Muscle of leg (tissue), 3 donors: ENCODE measurements at regions not wholly inside any gene's neighbourhood (a gene's known extent, or its start where the extent isn't known, plus 50 kb on each side); places are given as distances from the start of the nearest gene placed in this dataset.
A peak's percentile ranks its signal among the peaks of the same experiment; 100 is the strongest.
"Not testable (repeated sequence)": the region's sequence is repeated elsewhere in the genome, so short reads cannot be mapped to it uniquely, and the experiment has no call there.

ENCODE experiments used
- DNase-seq: peaks from one replicate; pipeline ENCODE4 v3.0.0; 2013
- H3K27ac ChIP-seq: one replicate; pipeline ENCODE4 v1.5.1; 2013; ENCODE audit warnings: mild to moderate bottlenecking, low read length, control low read depth
- H3K27me3 ChIP-seq: one replicate; pipeline ENCODE4 v1.6.1; 2013; ENCODE audit warnings: low read length; ENCODE audit not compliant: control insufficient read depth, insufficient read depth
- H3K36me3 ChIP-seq: one replicate; pipeline ENCODE4 v1.6.1; 2013; ENCODE audit warnings: low read length; ENCODE audit not compliant: control insufficient read depth, insufficient read depth
- H3K4me1 ChIP-seq: one replicate; pipeline ENCODE4 v1.6.1; 2013; ENCODE audit warnings: low read length; ENCODE audit not compliant: control insufficient read depth, insufficient read depth
- H3K4me3 ChIP-seq: one replicate; pipeline ENCODE4 v1.5.1; 2013; ENCODE audit warnings: low read length, control low read depth
- H3K9me3 ChIP-seq: replicated peaks from 2 replicates; pipeline ENCODE4 v1.6.1; 2013; ENCODE audit warnings: low read depth, low read length; ENCODE audit not compliant: control insufficient read depth
- WGBS: methylation state at CpG from one replicate; pipeline ENCODE4 v1.1.5; 2013; ENCODE audit warnings: missing lambda C conversion rate; ENCODE audit not compliant: insufficient coverage; 5-methylcytosine and 5-hydroxymethylcytosine counted together

GRCh38 chr12:42732908-42733411, 143.4 kb upstream of the PRICKLE1 start:
- Histone ChIP-seq H3K4me1 (peaks cover 18% of the 10 kb centered on the region), H3K27ac (no peak overlapping the region), H3K4me3 (no peak overlapping the region), H3K36me3 (no peaks in the 10 kb centered on the region), H3K9me3 (no peaks in the 10 kb centered on the region), H3K27me3 (no peaks in the 10 kb centered on the region)
- 80% methylated on average over 1 of the region's 3 CpGs for whole genome bisulfite sequencing
- DNase-seq: no peak

GRCh38 chr12:42730291-42730690, 140.7 kb upstream of the PRICKLE1 start:
- H3K4me3 ChIP-seq: no peak overlapping the region
- DNase-seq: no peak
- no peaks in the 10 kb centered on the region for H3K27me3 ChIP-seq
- H3K4me1 ChIP-seq: peaks cover 6% of the 10 kb centered on the region
- no CpG with 5 or more reads among the region's 4 CpGs for WGBS
- H3K27ac ChIP-seq: no peak overlapping the region
- H3K36me3 ChIP-seq: no peaks in the 10 kb centered on the region
- H3K9me3 ChIP-seq: peaks cover 11% of the 10 kb centered on the region

- DNase-seq: no peak
- no peaks in the 10 kb centered on the region for H3K27me3 ChIP-seq
- H3K4me1 ChIP-seq: peaks cover 2% of the 10 kb centered on the region
- no peaks in the 10 kb centered on the region for H3K36me3 ChIP-seq
- H3K27ac ChIP-seq: no peak overlapping the region
- 67% methylated on average over 1 of the region's 3 CpGs for WGBS
- no peak overlapping the region for H3K4me3 ChIP-seq
- peaks cover 12% of the 10 kb centered on the region for H3K9me3 ChIP-seq
These were observed 140.0 kb upstream of the PRICKLE1 start for GRCh38 chr12:42729535-42729900.

GRCh38 chr12:42728770-42729534, 139.4 kb upstream of the PRICKLE1 start:
- H3K36me3 ChIP-seq: no peaks in the 10 kb centered on the region
- H3K9me3 ChIP-seq: peaks cover 12% of the 10 kb centered on the region
- no peak for DNase-seq
- H3K27ac ChIP-seq: no peak overlapping the region
- H3K27me3 ChIP-seq: no peaks in the 10 kb centered on the region
- H3K4me1 ChIP-seq: no peaks in the 10 kb centered on the region
- no peak overlapping the region for H3K4me3 ChIP-seq
- 100% methylated on average over 1 of the region's 9 CpGs for WGBS

GRCh38 chr12:42728287-42728686, 138.7 kb upstream of the PRICKLE1 start:
- H3K4me3 ChIP-seq: no peak overlapping the region
- H3K4me1 ChIP-seq: no peaks in the 10 kb centered on the region
- peaks cover 12% of the 10 kb centered on the region for H3K9me3 ChIP-seq
- H3K27ac ChIP-seq: no peak overlapping the region
- WGBS: 80% methylated on average over 2 of the region's 2 CpGs
- no peaks in the 10 kb centered on the region for H3K27me3 ChIP-seq
- DNase-seq: no peak
- H3K36me3 ChIP-seq: no peaks in the 10 kb centered on the region

- Histone ChIP-seq H3K4me1 (no peaks in the 10 kb centered on the region), H3K27ac (no peak overlapping the region), H3K36me3 (no peaks in the 10 kb centered on the region), H3K9me3 (peaks cover 12% of the 10 kb centered on the region), H3K4me3 (no peak overlapping the region), H3K27me3 (no peaks in the 10 kb centered on the region)
- DNase-seq: no peak
- no CpG with 5 or more reads among the region's 3 CpGs for WGBS
These were observed 136.3 kb upstream of the PRICKLE1 start for GRCh38 chr12:42725809-42726208.

- no peaks in the 10 kb centered on the region for H3K27me3 ChIP-seq
- no peak overlapping the region for H3K4me3 ChIP-seq
- no peaks in the 10 kb centered on the region for H3K36me3 ChIP-seq
- H3K27ac ChIP-seq: no peak overlapping the region
- no peak for DNase-seq
- no peaks in the 10 kb centered on the region for H3K9me3 ChIP-seq
- no CpG with 5 or more reads among the region's 5 CpGs for WGBS
- H3K4me1 ChIP-seq: no peaks in the 10 kb centered on the region
These were observed 126.9 kb upstream of the PRICKLE1 start for GRCh38 chr12:42716491-42716891.

GRCh38 chr12:42713566-42713965, 124.0 kb upstream of the PRICKLE1 start:
- WGBS: no CpG with 5 or more reads among the region's 3 CpGs
- not testable (repeated sequence) for H3K4me3 ChIP-seq, H3K4me1 ChIP-seq, H3K27me3 ChIP-seq, H3K9me3 ChIP-seq, H3K36me3 ChIP-seq, H3K27ac ChIP-seq, DNase-seq

GRCh38 chr12:42708374-42708773, 118.8 kb upstream of the PRICKLE1 start:
- DNase-seq, H3K27me3 ChIP-seq, H3K4me3 ChIP-seq, H3K9me3 ChIP-seq, H3K27ac ChIP-seq, H3K36me3 ChIP-seq: not testable (repeated sequence)
- peaks cover 25% of the 10 kb centered on the region for H3K4me1 ChIP-seq
- 86% methylated on average over 1 of the region's 6 CpGs for WGBS

GRCh38 chr12:42707312-42708226, 118.0 kb upstream of the PRICKLE1 start:
- DNase-seq: peak; percentile 34
- no peak overlapping the region for H3K4me3 ChIP-seq
- H3K9me3 ChIP-seq: no peaks in the 10 kb centered on the region
- 79% methylated on average over 7 of the region's 11 CpGs for WGBS
- H3K36me3 ChIP-seq: no peaks in the 10 kb centered on the region
- no peak overlapping the region for H3K27ac ChIP-seq
- no peaks in the 10 kb centered on the region for H3K27me3 ChIP-seq
- H3K4me1 ChIP-seq: peaks cover 25% of the 10 kb centered on the region
